Transverse colon (tissue), 4 donors: ENCODE measurements at regions not wholly inside any gene's neighbourhood (a gene's known extent, or its start where the extent isn't known, plus 50 kb on each side); places are given as distances from the start of the nearest gene placed in this dataset.

Experiments used
- DNase-seq: peaks from one replicate; pipeline ENCODE4 v3.0.0-alpha.2; 2019
- H3K27ac ChIP-seq, 4 donors: fragments of 200-600 bp; sonication (generic); 2 replicates each; pipeline ENCODE4 v1.5.1; 2016 to 2018; ENCODE audit warnings: inconsistent platforms in 4 of 4
- H3K27me3 ChIP-seq: fragments of 200-600 bp; sonication (generic); 2 replicates; pipeline ENCODE4 v1.5.1; 2017; ENCODE audit warnings: inconsistent platforms
- H3K36me3 ChIP-seq, 4 donors: fragments of 200-600 bp; sonication (generic); 2 replicates each; pipeline ENCODE4 v1.5.1; 2017 to 2019; ENCODE audit warnings: inconsistent platforms in 4 of 4
- H3K4me1 ChIP-seq, 4 donors: fragments of 200-600 bp; sonication (generic); 2 replicates each; pipeline ENCODE4 v1.5.1; 2017 to 2020; ENCODE audit warnings: inconsistent platforms in 4 of 4
- H3K4me3 ChIP-seq, 4 donors: fragments of 200-600 bp; sonication (generic); 1 replicate in 1 of 4; 2 replicates in 3 of 4; pipeline versions ENCODE4 v1.5.1 to v1.6.1; 2017 to 2019; ENCODE audit warnings: inconsistent platforms in 4 of 4
- H3K9me3 ChIP-seq, 2 donors: fragments of 200-600 bp; sonication (generic); 2 replicates each; pipeline ENCODE4 v1.5.1; 2017 to 2019; ENCODE audit warnings: inconsistent platforms in 2 of 2
- CTCF ChIP-seq, 5 experiments: fragments of 200-600 bp in 3 of 5; fragments of 450-650 bp in 2 of 5; sonication (generic) in 3 of 5; IDR thresholded peaks; 1 replicate in 2 of 5; 2 replicates in 3 of 5; pipeline ENCODE4 v1.5.1; 2016 to 2017; ENCODE audit warnings: antibody characterized with exemption in 5 of 5, inconsistent platforms in 3 of 5, mild to moderate bottlenecking in 2 of 5, moderate library complexity in 1 of 5
- EP300 ChIP-seq: sonication (generic); formaldehyde crosslinking; IDR thresholded peaks from one replicate; pipeline ENCODE4 v1.6.1; 2017; ENCODE audit warnings: antibody characterized with exemption, low read depth
- POLR2A ChIP-seq: fragments of 450-650 bp; IDR thresholded peaks from one replicate; pipeline ENCODE4 v1.6.1; 2016; ENCODE audit warnings: antibody characterized with exemption, mild to moderate bottlenecking, moderate library complexity
- POLR2AphosphoS5 ChIP-seq, 3 donors: sonication (generic); formaldehyde crosslinking; IDR thresholded peaks; one replicate each; pipeline ENCODE4 v1.6.1; 2016; ENCODE audit warnings: antibody characterized with exemption in 3 of 3
- WGBS, 2 donors: methylation state at CpG; one replicate each; pipeline ENCODE4 v1.1.5; 2018; ENCODE audit warnings: low coverage in 1 of 2; 5-methylcytosine and 5-hydroxymethylcytosine counted together
- in situ Hi-C, 4 donors: fragments of 200-750 bp; cut with MboI; loops; one replicate each; pipeline versions ENCODE4 v1.15.0 to v1.15.1; 2017; ENCODE audit warnings: low sequenced_read_pairs in 3 of 4, low pct_ligation_motif_present in 1 of 4, low pct_unique_long_range_greater_than_20kb in 1 of 4
- intact Hi-C: fragments of 100-400 bp; cut with DNase I; formaldehyde crosslinking; loops from one replicate; pipeline ENCODE4 v1.15.1; 2023; ENCODE audit warnings: low total_unique reads

GRCh38 chr6:141361559-141361958 lies 771.2 kb upstream of the GJE1 start:
- in situ Hi-C loops: no loop called here
- intact Hi-C loops: no loop called here
- TF ChIP-seq POLR2AphosphoS5 (IDR thresholded peaks at IDR 0.05): no peak
- no peak for TF ChIP-seq CTCF (IDR thresholded peaks at IDR 0.05)
- no peak for TF ChIP-seq EP300
- no peak for TF ChIP-seq POLR2A
- Histone ChIP-seq H3K4me3 (no peak overlapping the region), H3K27me3 (no peaks in the 10 kb centered on the region), H3K4me1 (no peaks in the 10 kb centered on the region), H3K27ac (no peak overlapping the region), H3K9me3 (peaks cover 0 to 4% of the 10 kb centered on the region in 2 donors), H3K36me3 (no peaks in the 10 kb centered on the region)
- WGBS, 2 donors: 53 to 60% methylated on average over 1 of the region's 1 CpG
- no peak for DNase-seq

DNA sequence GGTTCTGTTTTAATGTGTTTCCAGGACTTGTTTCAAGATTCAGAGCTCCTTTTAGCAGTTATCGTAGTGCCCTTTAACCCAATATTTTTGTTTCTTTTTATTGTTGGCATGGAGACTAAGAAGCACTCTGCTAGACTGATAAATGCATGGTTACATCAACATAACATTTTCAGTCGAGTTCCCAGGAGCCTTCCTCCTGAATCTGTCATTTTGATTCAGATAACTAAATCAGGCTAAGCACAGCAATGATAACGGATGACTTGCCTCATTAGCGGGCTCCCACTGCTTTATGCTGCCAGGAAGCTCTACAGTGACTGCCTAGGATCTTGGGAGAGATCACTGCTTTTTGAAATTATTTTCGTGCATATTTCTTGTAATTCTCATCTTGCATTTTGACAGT lies 772.8 kb upstream of the GJE1 start:
- in situ Hi-C loops (no loop called here), intact Hi-C loops (no loop called here)
- Histone ChIP-seq H3K27ac (no peak overlapping the region), H3K9me3 (peaks cover 0 to 4% of the 10 kb centered on the region in 2 donors), H3K36me3 (no peaks in the 10 kb centered on the region), H3K4me1 (no peaks in the 10 kb centered on the region), H3K27me3 (no peaks in the 10 kb centered on the region), H3K4me3 (no peak overlapping the region)
- 39 to 69% methylated on average over 2 to 5 of the region's 5 CpGs for WGBS, 2 donors
- TF ChIP-seq POLR2A (no peak), CTCF (IDR thresholded peaks at IDR 0.05) (no peak), EP300 (no peak), POLR2AphosphoS5 (IDR thresholded peaks at IDR 0.05) (no peak)
- no peak for DNase-seq

DNA sequence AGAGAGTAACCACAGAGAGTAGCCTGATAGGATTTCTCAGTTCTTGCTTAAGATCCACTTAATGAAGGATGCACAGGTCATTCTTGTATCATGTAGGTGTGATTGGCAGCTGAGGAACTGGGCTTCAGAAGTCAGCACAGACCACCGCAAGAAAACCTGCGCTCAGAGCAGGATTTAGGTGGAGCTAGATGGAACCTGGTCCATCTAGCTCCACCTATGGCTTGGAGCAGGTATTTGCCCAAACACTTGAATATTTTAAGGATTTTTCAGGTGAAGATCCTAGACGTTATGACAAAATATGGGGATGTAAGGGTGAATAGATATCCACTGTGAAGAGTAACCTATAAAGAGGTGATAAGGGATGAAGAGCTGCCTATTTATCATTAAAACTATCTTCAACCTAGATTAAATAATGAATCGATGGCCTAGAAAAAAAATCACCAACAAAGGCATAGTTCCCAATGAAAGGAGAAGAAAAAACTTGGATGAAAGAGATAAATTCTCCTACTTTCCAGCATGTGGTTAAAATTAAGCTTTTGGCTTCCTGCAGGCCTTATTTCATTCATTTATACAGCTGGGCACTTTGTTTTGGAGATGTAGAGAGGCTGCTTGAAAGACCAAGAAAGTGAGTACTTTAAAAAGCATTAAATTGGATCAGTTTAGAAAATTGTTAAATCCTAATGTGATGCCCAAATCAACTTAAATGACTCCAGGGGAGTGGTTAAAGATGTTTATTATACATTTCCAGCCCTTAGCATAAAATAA lies 778.4 kb upstream of the GJE1 start:
- no peak for TF ChIP-seq EP300
- TF ChIP-seq POLR2AphosphoS5 (IDR thresholded peaks at IDR 0.05): no peak
- TF ChIP-seq POLR2A: no peak
- TF ChIP-seq CTCF (IDR thresholded peaks at IDR 0.05): no peak
- Histone ChIP-seq H3K4me3 (no peak overlapping the region), H3K4me1 (no peaks in the 10 kb centered on the region), H3K27me3 (no peaks in the 10 kb centered on the region), H3K9me3 (peaks cover 0 to 4% of the 10 kb centered on the region in 2 donors), H3K36me3 (no peaks in the 10 kb centered on the region), H3K27ac (no peak overlapping the region)
- WGBS, 2 donors: 73 to 79% methylated on average over 4 of the region's 4 CpGs
- in situ Hi-C loops: no loop called here
- DNase-seq: no peak
- intact Hi-C loops: no loop called here

DNA sequence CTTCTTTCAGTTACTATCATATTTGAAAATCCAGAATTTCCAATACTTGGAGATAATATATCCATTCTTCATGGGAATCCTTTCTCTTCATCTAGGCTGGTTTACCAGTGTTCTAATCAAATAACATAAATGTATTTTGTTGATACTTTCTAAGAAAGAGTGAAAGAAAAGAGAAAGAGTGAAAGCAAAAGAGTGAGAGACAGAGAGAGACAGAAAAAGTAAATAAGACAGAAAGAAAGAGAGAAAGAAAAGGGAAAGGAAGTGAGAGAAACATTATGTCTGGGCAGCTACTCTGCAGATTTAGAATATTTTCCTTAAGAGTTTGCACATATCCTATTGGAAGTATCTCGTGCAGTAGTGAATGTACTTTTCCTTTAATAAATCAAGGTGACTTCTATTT lies 781.0 kb upstream of the GJE1 start:
- in situ Hi-C loops: no loop called here
- no peaks in the 10 kb centered on the region for H3K4me1 ChIP-seq
- H3K36me3 ChIP-seq: no peaks in the 10 kb centered on the region
- no peak for DNase-seq
- TF ChIP-seq POLR2A (no peak), CTCF (IDR thresholded peaks at IDR 0.05) (no peak), EP300 (no peak), POLR2AphosphoS5 (IDR thresholded peaks at IDR 0.05) (no peak)
- H3K27ac ChIP-seq: no peak overlapping the region
- no peaks in the 10 kb centered on the region for H3K9me3 ChIP-seq
- no peak overlapping the region for H3K4me3 ChIP-seq
- no peaks in the 10 kb centered on the region for H3K27me3 ChIP-seq
- 66 to 81% methylated on average over 1 of the region's 1 CpG for WGBS, 2 donors
- intact Hi-C loops: no loop called here
